MM.1S (cell line): ENCODE measurements at regions not wholly inside any gene's neighbourhood (a gene's known extent, or its start where the extent isn't known, plus 50 kb on each side); places are given as distances from the start of the nearest gene placed in this dataset.

Experiments
- EZH2 ChIP-seq: fragments of 300-600 bp; sonication (generic); optimal IDR thresholded peaks from 2 replicates; pipeline ENCODE3; 2017; ENCODE audit warnings: low read depth, mild to moderate bottlenecking, antibody characterized with exemption, low read length, mixed read lengths
- TF ChIP-seq, protein P1 (sequence below): fragments of 300-600 bp; sonication (generic); IDR thresholded peaks from 2 replicates; pipeline ENCODE4 v1.5.1; 2016; ENCODE audit warnings: antibody characterized with exemption, low read length, mixed read lengths

GRCh38 chr11:134737563-134738510 is 325.8 kb upstream of the B3GAT1 start:
- TF ChIP-seq, protein P1, sequence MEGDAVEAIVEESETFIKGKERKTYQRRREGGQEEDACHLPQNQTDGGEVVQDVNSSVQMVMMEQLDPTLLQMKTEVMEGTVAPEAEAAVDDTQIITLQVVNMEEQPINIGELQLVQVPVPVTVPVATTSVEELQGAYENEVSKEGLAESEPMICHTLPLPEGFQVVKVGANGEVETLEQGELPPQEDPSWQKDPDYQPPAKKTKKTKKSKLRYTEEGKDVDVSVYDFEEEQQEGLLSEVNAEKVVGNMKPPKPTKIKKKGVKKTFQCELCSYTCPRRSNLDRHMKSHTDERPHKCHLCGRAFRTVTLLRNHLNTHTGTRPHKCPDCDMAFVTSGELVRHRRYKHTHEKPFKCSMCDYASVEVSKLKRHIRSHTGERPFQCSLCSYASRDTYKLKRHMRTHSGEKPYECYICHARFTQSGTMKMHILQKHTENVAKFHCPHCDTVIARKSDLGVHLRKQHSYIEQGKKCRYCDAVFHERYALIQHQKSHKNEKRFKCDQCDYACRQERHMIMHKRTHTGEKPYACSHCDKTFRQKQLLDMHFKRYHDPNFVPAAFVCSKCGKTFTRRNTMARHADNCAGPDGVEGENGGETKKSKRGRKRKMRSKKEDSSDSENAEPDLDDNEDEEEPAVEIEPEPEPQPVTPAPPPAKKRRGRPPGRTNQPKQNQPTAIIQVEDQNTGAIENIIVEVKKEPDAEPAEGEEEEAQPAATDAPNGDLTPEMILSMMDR: no peak
- no peak for TF ChIP-seq EZH2
